DOHH2 (cell line): ENCODE measurements at regions not wholly inside any gene's neighbourhood (a gene's known extent, or its start where the extent isn't known, plus 50 kb on each side); places are given as distances from the start of the nearest gene placed in this dataset.

Experiments
- EZH2phosphoT487 ChIP-seq: fragments of 200-600 bp; sonication (generic); IDR thresholded peaks from 2 replicates; pipeline ENCODE4 v1.6.1; 2017; ENCODE audit warnings: borderline replicate concordance, mild to moderate bottlenecking, antibody characterized with exemption, low read length, moderate library complexity, mixed read lengths
- TF ChIP-seq, protein P1 (sequence below): fragments of 200-600 bp; sonication (generic); IDR thresholded peaks from one replicate; pipeline ENCODE4 v1.5.1; 2014; ENCODE audit warnings: antibody characterized with exemption, mild to moderate bottlenecking, low read depth, low read length; ENCODE audit not compliant: poor library complexity, severe bottlenecking

DNA sequence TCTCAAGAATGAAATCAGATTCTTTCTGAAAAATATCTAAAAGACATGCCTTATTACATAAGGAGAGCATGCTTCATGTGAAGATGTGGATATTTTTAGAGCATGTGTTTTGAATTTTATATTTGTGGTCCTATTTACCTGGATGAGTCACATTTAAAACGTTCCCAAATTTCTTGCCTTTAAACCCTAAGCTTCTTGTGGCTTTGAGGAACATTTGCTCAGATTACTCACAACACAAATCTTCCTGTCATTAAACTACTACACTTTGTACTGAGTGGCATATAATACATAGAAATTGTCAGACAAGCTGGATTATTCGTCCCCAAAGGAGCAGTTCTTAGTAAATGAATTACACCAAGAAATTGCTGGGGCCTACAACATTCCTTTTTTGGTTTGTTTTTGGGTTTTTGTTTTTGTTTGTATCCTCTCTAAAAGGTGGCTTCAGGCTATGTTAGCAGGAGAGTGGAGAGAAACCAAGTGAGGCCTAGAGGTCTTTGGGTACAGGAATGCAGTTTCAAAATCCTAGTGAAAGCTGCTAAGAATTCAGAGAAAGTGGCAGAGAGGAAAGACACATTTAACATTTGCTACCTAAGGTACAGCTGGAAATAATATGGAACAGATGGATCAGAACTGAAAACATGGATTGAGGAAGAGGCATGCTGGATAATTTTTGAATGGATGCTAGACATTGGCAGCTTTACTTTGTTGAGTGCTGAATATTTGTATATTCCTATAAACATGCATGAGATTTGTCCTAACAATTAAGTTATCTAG is 128.1 kb downstream of the RPL22L1 start:
- no peak for TF ChIP-seq EZH2phosphoT487
- TF ChIP-seq, protein P1, sequence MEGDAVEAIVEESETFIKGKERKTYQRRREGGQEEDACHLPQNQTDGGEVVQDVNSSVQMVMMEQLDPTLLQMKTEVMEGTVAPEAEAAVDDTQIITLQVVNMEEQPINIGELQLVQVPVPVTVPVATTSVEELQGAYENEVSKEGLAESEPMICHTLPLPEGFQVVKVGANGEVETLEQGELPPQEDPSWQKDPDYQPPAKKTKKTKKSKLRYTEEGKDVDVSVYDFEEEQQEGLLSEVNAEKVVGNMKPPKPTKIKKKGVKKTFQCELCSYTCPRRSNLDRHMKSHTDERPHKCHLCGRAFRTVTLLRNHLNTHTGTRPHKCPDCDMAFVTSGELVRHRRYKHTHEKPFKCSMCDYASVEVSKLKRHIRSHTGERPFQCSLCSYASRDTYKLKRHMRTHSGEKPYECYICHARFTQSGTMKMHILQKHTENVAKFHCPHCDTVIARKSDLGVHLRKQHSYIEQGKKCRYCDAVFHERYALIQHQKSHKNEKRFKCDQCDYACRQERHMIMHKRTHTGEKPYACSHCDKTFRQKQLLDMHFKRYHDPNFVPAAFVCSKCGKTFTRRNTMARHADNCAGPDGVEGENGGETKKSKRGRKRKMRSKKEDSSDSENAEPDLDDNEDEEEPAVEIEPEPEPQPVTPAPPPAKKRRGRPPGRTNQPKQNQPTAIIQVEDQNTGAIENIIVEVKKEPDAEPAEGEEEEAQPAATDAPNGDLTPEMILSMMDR = no peak
